ENCODE measurements at regions not wholly inside any gene's neighbourhood (a gene's known extent, or its start where the extent isn't known, plus 50 kb on each side); places are given as distances from the start of the nearest gene placed in this dataset.

GRCh38 chr6:112906726-112907125 lies 559.6 kb downstream of the RFPL4B start:
- TF ChIP-seq SP1 (IDR thresholded peaks at IDR 0.05): no peak
- TF ChIP-seq, protein P1, sequence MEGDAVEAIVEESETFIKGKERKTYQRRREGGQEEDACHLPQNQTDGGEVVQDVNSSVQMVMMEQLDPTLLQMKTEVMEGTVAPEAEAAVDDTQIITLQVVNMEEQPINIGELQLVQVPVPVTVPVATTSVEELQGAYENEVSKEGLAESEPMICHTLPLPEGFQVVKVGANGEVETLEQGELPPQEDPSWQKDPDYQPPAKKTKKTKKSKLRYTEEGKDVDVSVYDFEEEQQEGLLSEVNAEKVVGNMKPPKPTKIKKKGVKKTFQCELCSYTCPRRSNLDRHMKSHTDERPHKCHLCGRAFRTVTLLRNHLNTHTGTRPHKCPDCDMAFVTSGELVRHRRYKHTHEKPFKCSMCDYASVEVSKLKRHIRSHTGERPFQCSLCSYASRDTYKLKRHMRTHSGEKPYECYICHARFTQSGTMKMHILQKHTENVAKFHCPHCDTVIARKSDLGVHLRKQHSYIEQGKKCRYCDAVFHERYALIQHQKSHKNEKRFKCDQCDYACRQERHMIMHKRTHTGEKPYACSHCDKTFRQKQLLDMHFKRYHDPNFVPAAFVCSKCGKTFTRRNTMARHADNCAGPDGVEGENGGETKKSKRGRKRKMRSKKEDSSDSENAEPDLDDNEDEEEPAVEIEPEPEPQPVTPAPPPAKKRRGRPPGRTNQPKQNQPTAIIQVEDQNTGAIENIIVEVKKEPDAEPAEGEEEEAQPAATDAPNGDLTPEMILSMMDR (IDR thresholded peaks at IDR 0.05; ENCODE audit: low read depth, low read length, missing input control): no peak
- TF ChIP-seq, protein P2, sequence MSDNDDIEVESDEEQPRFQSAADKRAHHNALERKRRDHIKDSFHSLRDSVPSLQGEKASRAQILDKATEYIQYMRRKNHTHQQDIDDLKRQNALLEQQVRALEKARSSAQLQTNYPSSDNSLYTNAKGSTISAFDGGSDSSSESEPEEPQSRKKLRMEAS (IDR thresholded peaks at IDR 0.05): no peak
